ENCODE measurements at regions not wholly inside any gene's neighbourhood (a gene's known extent, or its start where the extent isn't known, plus 50 kb on each side); places are given as distances from the start of the nearest gene placed in this dataset.

DNA sequence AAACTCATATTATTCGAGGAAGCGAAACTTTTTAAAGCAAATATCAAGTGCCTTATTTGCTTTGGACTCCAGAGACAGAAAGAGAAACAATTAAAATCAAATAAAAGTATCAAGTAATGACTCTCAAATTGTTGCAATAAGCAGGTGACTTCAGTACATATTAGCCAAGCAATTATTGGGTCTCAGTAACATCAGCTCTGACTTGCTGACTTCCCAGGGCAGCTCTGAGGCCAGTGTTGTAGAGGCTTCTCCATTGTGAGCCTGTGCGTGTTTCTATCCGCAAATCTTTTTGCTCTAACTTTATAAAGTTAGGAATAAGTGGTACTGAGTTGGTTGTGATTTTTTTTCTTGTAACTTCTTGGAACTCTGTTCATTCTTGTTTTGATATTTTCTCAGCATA lies 186.8 kb upstream of the PRLR start:
- Histone ChIP-seq H2AFZ (ENCODE audit: low read length) (no peak overlapping the region), H3K4me3 (ENCODE audit: insufficient read depth, low read length) (no peak overlapping the region), H3K4me1 (ENCODE audit: insufficient read depth, low read length) (no peaks in the 10 kb centered on the region), H3K4me2 (ENCODE audit: insufficient read depth, low read length) (no peak overlapping the region), H3K9me3 (ENCODE audit: low read depth, low read length) (no peaks in the 10 kb centered on the region), H3K36me3 (ENCODE audit: insufficient read depth, low read length) (no peaks in the 10 kb centered on the region), H3K27me3 (ENCODE audit: insufficient read depth, low read length) (no peaks in the 10 kb centered on the region), H3K27ac (ENCODE audit: low read depth, low read length) (no peak overlapping the region), H3K79me2 (ENCODE audit: insufficient read depth, low read length) (no peaks in the 10 kb centered on the region), H4K20me1 (ENCODE audit: insufficient read depth, low read length) (no peaks in the 10 kb centered on the region)
- no peak for DNase-seq (ENCODE audit: insufficient read length, low spot score, missing footprints)
- TF ChIP-seq, protein P1, sequence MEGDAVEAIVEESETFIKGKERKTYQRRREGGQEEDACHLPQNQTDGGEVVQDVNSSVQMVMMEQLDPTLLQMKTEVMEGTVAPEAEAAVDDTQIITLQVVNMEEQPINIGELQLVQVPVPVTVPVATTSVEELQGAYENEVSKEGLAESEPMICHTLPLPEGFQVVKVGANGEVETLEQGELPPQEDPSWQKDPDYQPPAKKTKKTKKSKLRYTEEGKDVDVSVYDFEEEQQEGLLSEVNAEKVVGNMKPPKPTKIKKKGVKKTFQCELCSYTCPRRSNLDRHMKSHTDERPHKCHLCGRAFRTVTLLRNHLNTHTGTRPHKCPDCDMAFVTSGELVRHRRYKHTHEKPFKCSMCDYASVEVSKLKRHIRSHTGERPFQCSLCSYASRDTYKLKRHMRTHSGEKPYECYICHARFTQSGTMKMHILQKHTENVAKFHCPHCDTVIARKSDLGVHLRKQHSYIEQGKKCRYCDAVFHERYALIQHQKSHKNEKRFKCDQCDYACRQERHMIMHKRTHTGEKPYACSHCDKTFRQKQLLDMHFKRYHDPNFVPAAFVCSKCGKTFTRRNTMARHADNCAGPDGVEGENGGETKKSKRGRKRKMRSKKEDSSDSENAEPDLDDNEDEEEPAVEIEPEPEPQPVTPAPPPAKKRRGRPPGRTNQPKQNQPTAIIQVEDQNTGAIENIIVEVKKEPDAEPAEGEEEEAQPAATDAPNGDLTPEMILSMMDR (IDR thresholded peaks at IDR 0.05; ENCODE audit: extremely low read depth, low read depth, low read length): no peak

DNA sequence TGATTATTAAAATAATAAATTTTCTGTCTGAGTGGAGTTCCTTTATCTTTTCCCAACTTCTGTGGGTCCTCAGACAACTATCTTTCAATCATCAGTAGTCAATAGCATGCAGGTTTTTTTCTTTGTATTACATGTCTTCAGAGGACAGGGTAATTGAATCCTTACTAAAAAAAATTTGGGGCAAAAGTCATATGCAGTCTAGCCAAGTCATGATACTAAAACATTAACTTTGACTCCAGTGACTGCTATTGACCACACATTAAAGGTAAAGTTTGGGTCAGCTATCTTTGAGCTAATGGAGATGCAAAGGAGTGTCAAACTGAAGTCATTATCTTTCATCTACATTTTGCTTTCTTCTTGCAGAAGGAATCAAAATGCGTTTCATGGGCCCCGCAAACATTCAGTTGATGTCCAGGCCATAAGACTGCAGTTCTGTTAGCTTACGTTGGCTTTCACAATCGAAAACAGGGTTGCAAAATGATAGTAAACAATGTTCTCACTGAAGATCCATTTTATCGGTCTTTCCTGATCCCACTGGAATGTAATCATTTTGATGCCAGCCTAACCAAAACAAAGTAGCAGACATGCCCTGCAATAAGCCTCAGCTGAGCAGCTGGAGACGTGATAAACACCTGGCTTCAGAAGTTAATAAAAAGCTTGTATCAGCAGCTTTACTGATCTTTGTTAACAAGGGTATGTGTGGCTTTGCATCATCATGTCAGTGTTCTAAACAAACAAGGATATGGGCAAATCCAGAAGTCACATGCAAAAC lies 186.1 kb upstream of the PRLR start:
- no peak for DNase-seq (ENCODE audit: insufficient read length, low spot score, missing footprints)
- no peaks in the 10 kb centered on the region for H3K4me1 ChIP-seq (ENCODE audit: insufficient read depth, low read length)
- H3K4me3 ChIP-seq (ENCODE audit: insufficient read depth, low read length): no peak overlapping the region
- H2AFZ ChIP-seq (ENCODE audit: low read length): no peak overlapping the region
- no peak overlapping the region for H3K4me2 ChIP-seq (ENCODE audit: insufficient read depth, low read length)
- TF ChIP-seq, protein P1 (IDR thresholded peaks at IDR 0.05; ENCODE audit: extremely low read depth, low read depth, low read length): no peak
- no peaks in the 10 kb centered on the region for H3K79me2 ChIP-seq (ENCODE audit: insufficient read depth, low read length)
- H3K36me3 ChIP-seq (ENCODE audit: insufficient read depth, low read length): no peaks in the 10 kb centered on the region
- no peak overlapping the region for H3K27ac ChIP-seq (ENCODE audit: low read depth, low read length)
- H3K27me3 ChIP-seq (ENCODE audit: insufficient read depth, low read length): no peaks in the 10 kb centered on the region
- no peaks in the 10 kb centered on the region for H3K9me3 ChIP-seq (ENCODE audit: low read depth, low read length)
- no peaks in the 10 kb centered on the region for H4K20me1 ChIP-seq (ENCODE audit: insufficient read depth, low read length)

- DNase-seq (ENCODE audit: insufficient read length, low spot score, missing footprints): no peak
- no peaks in the 10 kb centered on the region for H3K9me3 ChIP-seq (ENCODE audit: low read depth, low read length)
- no peaks in the 10 kb centered on the region for H4K20me1 ChIP-seq (ENCODE audit: insufficient read depth, low read length)
- no peak overlapping the region for H3K27ac ChIP-seq (ENCODE audit: low read depth, low read length)
- H3K4me2 ChIP-seq (ENCODE audit: insufficient read depth, low read length): no peak overlapping the region
- no peaks in the 10 kb centered on the region for H3K79me2 ChIP-seq (ENCODE audit: insufficient read depth, low read length)
- H2AFZ ChIP-seq (ENCODE audit: low read length): no peak overlapping the region
- TF ChIP-seq, protein P1 (IDR thresholded peaks at IDR 0.05; ENCODE audit: extremely low read depth, low read depth, low read length): no peak
- H3K4me3 ChIP-seq (ENCODE audit: insufficient read depth, low read length): no peak overlapping the region
- H3K36me3 ChIP-seq (ENCODE audit: insufficient read depth, low read length): no peaks in the 10 kb centered on the region
- H3K4me1 ChIP-seq (ENCODE audit: insufficient read depth, low read length): no peaks in the 10 kb centered on the region
- H3K27me3 ChIP-seq (ENCODE audit: insufficient read depth, low read length): no peaks in the 10 kb centered on the region
Measured at GRCh38 chr5:35415309-35415708, 185.0 kb upstream of the PRLR start.

- Histone ChIP-seq H3K27ac (ENCODE audit: low read depth, low read length) (no peak overlapping the region), H3K4me1 (ENCODE audit: insufficient read depth, low read length) (no peaks in the 10 kb centered on the region), H3K4me2 (ENCODE audit: insufficient read depth, low read length) (no peak overlapping the region), H4K20me1 (ENCODE audit: insufficient read depth, low read length) (no peaks in the 10 kb centered on the region), H3K36me3 (ENCODE audit: insufficient read depth, low read length) (no peaks in the 10 kb centered on the region), H3K9me3 (ENCODE audit: low read depth, low read length) (no peaks in the 10 kb centered on the region), H3K79me2 (ENCODE audit: insufficient read depth, low read length) (no peaks in the 10 kb centered on the region), H3K4me3 (ENCODE audit: insufficient read depth, low read length) (no peak overlapping the region), H2AFZ (ENCODE audit: low read length) (no peak overlapping the region), H3K27me3 (ENCODE audit: insufficient read depth, low read length) (no peaks in the 10 kb centered on the region)
- TF ChIP-seq, protein P1 (IDR thresholded peaks at IDR 0.05; ENCODE audit: extremely low read depth, low read depth, low read length): no peak
- no peak for DNase-seq (ENCODE audit: insufficient read length, low spot score, missing footprints)
Measured at GRCh38 chr5:35409361-35409760, 179.1 kb upstream of the PRLR start.

Data from osteoblast (primary cell).